Hypothalamus (tissue), 51 donors: ENCODE measurements at regions not wholly inside any gene's neighbourhood (a gene's known extent, or its start where the extent isn't known, plus 50 kb on each side); places are given as distances from the start of the nearest gene placed in this dataset.

Source experiments
- DNase-seq, 51 donors: peaks; one replicate each; lab custom pipeline; 2025; lab: John Stamatoyannopoulos, UW

- DNase-seq: no peak
Measured at GRCh38 chr1:4010814-4011605, 110.9 kb upstream of the C1orf174 start.

- no peak for DNase-seq
Measured at GRCh38 chr1:4016351-4017130, 116.5 kb upstream of the C1orf174 start.

DNA sequence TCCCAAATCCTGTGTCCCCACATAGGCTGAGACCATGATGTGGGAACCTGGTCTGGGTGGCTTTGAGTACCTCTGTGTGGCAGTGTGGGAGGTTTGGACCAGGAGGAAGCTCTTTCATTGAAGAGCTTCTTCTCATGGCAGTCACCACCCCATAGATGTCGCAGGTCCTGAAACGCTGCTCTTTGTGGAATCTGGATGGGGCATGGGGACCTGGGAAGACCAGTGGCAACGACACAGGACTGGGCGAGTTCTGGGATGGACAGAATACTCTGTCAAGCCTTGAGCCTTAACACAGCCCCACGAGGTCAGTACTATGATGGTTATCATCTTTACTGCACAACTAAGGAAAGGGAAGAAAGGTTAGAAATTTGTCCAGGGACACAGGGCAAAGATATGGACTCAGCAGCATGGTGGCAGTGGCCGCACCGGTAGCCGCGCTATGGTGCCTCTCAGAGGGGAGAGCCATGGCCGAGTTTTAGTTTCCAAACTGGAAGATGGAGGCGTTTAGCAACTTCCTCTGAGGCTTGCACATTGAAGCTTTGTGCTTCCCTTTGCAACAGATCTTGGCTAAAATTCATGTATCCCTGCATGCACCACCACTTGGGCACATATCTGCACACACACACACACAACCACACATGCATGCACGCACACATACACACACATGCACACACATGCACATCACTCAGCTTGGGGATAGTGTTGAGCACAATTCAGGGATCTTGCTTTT lies 117.7 kb upstream of the C1orf174 start:
- no peak for DNase-seq

GRCh38 chr1:4018466-4019146 lies 118.5 kb upstream of the C1orf174 start:
- peak in 1 of 51 donors; percentile 29 for DNase-seq

DNA sequence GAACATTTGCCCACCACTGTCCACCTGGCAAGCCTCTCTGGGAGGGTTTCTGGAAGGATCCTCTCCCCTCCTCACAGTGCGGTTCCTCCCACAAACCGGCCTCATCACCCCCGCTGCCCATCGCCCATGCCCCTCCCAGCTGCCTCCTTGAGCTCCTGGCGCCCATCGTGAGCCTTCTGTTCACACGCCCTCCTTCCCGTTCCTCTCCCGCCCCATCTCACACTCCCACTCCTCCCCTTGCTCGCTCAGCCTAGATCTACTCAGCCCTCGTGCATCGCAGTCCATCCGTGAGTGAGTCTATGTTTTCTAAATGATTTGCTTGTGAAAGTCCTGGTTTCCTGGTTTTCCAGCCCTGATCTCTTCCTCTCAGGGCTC lies 119.1 kb upstream of the C1orf174 start:
- DNase-seq: peak in 1 of 51 donors; percentile 19

DNA sequence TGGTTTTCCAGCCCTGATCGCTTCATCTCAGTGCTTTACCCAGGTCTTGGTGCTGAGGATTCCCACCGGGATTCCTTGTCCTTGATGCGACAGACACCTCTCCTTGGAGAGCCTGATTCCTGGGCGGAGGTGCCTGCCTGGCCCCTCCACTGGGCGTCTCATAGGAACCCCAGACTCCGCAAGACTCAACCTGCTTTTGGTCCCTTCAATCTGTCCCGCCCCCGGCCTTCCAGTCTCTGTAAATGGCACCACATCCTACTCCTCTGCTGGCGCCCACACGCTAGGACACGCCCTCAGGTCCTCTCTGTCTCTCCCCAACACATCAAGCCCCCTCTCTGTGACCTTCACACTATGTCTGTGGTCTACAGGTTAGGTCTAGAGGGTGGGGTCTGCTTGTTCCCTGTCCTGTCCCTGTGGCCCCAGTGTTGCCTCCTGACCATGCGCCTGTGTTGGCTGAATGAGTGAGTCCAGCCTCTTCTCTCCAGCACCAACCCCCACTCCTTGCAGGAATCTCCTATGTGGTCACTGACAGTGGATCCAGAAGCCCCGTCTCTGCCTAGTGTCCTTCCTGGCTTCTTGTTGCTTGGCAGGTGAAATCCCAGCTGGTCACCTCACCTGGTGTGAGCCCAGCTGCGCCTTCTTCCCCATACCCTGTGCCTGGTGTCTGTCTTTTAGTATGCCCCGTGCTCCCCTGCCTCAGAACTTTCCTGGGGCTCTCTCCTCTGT lies 119.7 kb upstream of the C1orf174 start:
- no peak for DNase-seq

- no peak for DNase-seq
Measured at GRCh38 chr1:4020449-4020848, 120.4 kb upstream of the C1orf174 start.

DNA sequence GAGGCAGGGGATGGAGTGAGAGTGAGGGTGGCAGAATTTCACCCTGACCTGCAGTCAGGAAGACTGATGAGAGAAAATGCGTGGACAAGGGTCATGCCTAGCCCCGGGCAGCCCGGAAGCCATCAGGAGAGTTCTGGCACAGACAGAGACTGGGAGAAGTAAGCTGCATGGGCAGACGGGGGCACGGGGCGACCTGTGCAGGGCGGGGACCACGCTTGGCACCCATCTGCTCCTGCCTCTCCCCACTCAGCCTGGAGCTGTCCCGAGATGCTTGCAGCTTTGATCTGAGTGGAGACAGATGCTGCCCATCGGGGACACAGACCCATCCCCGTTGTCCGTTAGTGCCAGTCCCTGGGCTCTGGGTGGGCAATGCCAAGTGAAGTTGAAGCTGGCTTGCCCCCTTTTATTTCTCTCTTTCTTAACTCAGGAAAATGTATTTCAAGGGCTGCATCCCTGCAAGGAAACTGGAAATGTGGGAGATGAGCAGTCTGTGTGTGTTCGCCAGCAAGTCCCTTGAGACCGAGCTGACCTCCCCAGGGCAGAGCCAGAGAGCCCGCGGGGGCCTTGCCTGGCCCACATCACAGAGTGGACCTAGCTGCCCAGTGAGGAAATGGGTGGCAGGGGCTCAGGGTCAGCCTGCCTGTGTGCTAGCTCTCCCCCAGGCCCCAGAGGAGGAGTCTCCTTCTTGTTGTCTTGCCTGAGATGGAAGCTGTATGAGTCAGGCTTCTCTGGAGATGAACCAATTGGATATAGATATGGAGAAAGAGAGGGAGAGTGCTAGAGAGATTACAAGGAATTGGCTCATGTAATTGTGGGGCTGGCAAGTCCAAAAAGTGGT lies 121.3 kb upstream of the C1orf174 start:
- DNase-seq: peak in 1 of 51 donors; percentile 13

DNA sequence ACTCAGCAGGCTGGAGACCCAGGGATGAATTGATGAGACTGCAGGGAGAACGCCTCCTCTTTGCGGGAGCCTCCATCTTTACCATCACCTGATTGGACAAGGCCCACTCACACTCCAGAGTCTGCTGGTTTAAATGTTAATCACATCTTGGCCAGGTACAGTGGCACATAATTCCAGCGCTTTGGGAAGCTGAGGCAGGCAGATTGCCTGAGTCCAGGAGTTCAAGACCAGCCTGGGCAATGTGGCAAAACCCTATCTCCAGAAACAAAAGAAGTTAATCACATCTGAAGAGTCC lies 121.8 kb upstream of the C1orf174 start:
- no peak for DNase-seq

- DNase-seq: no peak
Measured at GRCh38 chr1:4022715-4023114, 122.6 kb upstream of the C1orf174 start.

GRCh38 chr1:4023678-4024077 lies 123.6 kb upstream of the C1orf174 start:
- DNase-seq: no peak

- DNase-seq: no peak
Measured at GRCh38 chr1:4024811-4025210, 124.7 kb upstream of the C1orf174 start.

DNA sequence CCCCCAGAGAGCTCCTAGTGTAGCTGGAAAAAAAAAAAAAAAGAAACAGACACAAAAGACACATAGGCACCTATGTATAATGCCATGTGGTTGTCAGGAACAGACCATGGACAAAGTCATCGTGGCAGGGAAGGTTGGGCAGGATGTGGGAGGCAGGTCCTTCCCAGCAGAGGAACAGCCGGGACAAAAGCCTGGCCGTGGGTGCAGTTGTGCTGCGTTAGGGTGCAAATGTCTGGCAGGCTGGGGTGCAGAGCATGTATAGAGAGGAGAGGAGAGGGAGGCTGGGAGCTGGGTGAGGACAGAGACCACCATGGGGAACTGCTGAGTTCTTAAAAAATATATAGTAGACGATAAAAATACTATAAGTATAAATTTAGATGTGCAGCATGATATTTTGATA lies 125.7 kb upstream of the C1orf174 start:
- no peak for DNase-seq

DNA sequence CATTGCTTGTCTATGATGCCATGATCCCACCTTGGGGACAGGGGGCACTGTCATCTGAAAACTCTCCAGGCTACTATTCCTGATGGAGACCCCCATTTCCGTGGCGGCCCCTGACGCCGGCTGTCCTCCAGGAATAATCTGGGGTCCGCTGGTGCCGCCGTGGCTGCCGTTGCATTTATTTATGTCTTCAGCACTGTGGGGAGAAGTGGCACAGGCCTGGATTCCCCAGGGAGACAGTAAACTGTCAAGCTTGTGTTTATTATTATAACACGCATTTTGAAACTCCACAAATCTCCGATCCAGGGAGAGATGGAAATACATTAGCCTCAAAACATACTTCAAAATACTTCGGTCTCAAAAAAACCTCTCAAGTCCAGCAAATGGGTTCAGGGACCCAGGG lies 126.9 kb upstream of the C1orf174 start:
- no peak for DNase-seq

DNA sequence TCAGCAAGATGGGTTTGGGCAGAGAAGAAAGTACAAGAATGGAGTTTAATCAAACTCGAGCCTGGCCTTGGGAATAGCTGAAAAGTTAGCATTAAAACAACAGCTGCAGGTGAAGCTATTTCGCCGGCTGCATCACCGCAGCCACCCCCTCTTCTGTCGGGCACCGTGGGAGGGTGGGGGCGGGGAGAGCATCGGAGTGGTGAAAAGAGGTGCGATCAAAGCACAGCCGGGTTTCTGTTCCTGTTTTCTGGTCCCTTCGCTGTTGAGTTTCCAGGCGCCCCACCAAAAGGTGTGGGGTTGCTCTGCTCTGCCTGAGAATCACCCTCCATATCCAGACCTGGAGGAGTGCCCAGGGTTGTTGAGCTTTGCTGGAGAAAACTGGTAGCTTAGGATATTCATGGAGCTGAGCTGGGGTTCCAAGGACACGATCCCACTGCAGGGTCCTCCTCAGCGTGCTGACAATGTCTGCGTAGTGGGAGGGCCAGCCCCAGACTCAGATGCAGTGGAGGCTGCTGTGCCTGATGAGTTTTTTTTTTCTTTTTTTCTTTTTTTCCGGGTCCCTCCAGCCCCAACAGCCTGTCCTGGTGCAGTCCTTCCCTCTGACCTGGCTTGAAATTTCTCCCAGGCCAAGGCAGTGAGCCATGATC lies 127.5 kb upstream of the C1orf174 start:
- no peak for DNase-seq

- DNase-seq: no peak
Measured at GRCh38 chr1:4028139-4028501, 128.0 kb upstream of the C1orf174 start.

DNA sequence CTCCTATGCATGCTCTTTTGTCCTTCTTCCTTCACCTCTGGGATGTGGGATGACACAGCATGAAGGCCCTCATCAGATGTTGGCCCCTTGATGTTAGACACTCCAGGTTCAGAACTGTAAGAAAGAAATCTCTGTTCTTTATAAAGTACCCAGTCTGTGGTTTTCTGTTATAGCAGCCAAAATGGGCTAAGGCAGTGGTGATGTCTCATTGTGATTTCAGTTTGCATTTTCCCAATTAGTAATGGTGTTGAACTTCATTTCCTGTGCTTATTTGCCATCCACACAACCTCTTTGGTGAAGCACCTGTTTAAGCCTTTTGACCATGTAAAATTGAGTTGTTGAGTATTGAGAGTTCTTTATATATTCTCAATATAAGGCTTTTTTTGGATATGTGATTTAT lies 129.3 kb upstream of the C1orf174 start:
- no peak for DNase-seq

- DNase-seq: no peak
Measured at GRCh38 chr1:4032571-4032970, 132.5 kb upstream of the C1orf174 start.

DNA sequence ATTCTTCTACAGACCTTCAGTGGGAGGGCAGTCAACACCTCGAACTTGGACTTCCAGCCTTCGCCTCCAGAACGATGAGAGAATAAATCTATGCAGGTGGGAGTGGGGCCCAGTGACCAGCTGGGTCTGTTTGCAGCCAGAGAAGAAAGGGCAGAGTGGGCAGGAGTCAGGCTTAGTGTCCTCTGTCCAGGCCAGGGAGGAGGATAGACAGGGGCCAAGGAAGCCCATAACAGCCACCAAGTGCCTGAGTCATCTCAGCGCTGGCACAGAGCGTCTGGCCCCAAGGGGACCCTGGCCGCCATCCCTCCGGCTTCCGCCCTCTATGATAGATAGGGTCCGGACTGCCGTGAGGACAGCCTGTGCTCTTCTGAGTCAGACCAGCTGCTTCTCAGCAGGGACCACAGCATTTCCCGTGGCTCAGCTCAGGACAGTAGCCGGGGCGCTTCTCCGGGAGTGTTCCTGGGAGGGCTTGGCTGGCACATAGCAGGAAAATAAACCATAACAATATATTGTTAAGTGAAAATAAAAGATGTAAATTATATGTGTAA lies 133.1 kb upstream of the C1orf174 start:
- DNase-seq: no peak
